ENCODE measurements at regions not wholly inside any gene's neighbourhood (a gene's known extent, or its start where the extent isn't known, plus 50 kb on each side); places are given as distances from the start of the nearest gene placed in this dataset.

DNA sequence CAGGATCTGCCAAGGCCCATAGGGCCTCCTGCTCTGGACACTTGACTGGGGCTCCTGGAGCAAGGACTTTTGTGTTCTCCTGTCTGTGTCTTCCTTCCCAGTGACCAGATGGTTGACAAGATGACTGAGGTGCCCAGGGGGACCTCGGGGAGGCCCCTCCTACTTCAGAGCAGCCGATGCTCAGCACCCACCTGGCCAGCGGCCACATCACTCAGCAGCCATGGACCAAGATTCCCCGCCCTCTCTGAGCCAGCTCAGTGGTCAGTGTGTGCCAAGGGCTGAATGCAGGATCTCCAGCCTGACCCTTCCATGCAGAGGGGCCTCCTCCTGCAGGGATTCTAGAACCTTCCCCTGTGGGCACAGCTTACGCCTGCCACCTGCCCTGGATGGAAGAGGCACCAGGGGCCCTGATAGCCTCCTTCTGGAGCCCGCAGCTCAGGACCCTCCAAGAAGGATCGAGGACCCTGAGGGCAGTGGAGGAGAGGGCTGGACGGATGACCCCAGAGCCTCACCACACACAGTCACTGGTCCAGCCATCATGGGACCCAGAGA lies 87.4 kb upstream of the GPC1 start:
- DNase-seq, result no peak

- no peak for DNase-seq
These were observed 86.9 kb upstream of the GPC1 start for GRCh38 chr2:240348522-240348921.

GRCh38 chr2:240349133-240350005 lies 86.1 kb upstream of the GPC1 start:
- DNase-seq, result no peak

GRCh38 chr2:240350006-240350355 lies 85.5 kb upstream of the GPC1 start:
- no peak for DNase-seq

DNA sequence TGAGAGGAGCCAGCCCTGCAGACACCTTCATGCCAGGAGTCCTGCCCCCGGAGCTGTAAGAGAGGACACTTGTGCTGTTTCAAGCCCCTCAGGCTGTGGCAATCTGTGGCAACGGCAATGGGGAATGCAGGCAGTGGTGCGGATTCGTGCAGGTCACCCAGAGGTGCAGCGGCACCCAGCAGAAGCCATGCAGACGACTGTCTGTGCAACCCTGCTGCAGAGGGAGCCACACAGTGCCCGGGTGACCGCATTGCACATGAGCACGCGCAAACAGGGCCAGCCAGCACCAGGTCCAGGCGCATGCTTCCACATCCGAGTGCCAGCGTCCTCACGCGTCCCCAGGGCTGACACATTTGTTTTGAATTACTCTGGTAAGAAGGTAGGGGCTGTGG lies 84.8 kb upstream of the GPC1 start:
- no peak for DNase-seq

DNA sequence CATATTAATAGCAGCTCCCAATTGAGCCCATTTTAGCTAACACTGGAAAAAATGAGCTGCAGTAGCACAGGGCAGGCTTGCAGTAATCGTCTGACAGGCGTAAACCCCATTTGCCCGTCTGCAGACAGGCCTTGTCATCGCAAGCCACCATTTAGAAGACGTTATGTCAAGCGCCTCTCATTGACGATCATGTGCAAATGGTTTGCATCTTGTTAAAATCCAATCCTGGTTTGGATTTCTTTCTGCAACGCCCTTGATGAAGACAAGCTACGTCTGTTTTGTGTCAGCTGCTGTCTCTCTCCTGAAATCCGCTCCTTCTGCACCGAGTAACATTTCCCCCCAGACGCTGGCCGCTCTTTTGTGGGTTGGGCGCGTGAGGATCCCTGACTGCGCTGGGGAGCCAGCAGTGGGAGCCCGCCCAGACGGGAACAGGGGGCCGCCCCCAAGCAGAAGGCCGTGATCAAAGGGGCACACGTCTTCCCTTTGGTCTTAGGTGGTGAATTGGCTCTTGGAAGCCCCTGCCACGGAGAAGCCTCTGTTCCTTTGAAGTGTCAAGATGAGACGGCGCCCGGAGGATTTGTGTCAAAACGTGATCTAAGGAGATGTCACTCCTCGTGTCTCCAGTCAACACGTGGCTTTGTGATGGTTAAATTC lies 84.2 kb upstream of the GPC1 start:
- DNase-seq, result no peak

- no peak for DNase-seq
These were observed 83.5 kb upstream of the GPC1 start for GRCh38 chr2:240351826-240352426.

DNA sequence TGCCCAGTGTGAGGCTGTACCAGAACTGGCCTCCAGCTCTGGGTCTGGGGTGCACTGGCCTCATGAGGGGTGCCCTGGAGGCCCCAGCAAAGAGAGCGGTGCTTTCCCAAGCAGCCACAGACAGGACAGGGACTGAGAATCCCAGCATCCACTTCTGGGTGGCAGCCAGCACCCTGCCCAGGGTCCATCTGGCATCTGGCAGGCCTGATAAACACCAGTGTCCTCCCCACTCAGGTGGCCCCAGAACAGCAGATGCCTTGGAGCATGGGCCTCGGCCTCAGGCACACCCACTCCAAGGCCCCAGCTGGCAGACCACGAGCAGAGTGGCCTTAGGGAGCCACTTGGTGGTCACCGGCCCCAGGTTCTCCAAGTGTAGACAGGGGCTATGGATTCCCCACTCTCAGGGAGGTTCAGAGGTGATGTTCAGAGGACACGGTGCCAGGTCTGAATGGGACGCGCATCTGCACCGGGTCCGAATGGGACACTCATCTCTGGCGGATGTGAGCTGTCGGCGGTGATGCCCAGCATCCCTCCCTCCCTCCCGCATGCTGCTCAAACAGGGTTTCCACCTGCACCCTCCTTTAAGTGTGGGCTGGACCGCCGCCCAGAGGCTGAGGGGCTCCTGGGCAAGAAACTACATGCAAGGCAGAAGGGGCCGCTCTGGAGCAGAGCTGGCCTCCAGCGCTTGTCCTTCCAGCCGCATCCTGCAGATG lies 82.2 kb upstream of the GPC1 start:
- DNase-seq, result no peak

- no peak for DNase-seq
These were observed 81.5 kb upstream of the GPC1 start for GRCh38 chr2:240353944-240354343.

GRCh38 chr2:240355001-240355891 lies 80.2 kb upstream of the GPC1 start:
- peak; percentile 54 for DNase-seq

DNA sequence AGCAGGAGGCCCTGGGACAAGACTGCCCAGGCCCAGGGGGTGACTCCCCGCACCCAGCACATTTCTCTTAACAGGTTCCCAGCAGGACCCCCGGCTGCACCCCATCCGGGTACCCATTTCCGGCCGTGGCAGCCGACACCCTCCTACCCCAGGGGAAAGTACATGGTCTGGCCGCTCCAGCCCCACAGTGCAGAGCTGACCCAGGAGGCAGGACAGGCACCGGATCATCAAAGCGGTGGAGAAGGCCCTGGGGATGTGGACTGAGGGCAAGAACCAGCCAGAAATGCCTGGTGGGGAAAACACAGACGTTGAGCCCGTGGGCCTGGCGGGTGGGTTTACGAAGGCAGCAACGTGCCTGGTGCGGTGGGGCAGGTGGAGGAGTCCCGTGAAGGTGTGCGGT lies 79.5 kb upstream of the GPC1 start:
- DNase-seq, result no peak

GRCh38 chr2:240356700-240357640 lies 78.5 kb upstream of the GPC1 start:
- DNase-seq, result no peak

GRCh38 chr2:240357641-240358012 lies 77.8 kb upstream of the GPC1 start:
- DNase-seq, result no peak

GRCh38 chr2:240358080-240358479 lies 77.4 kb upstream of the GPC1 start:
- no peak for DNase-seq

- DNase-seq, result no peak
These were observed 76.6 kb upstream of the GPC1 start for GRCh38 chr2:240358821-240359397.

GRCh38 chr2:240359695-240360094 lies 75.8 kb upstream of the GPC1 start:
- DNase-seq, result no peak

- no peak for DNase-seq
These were observed 74.6 kb upstream of the GPC1 start for GRCh38 chr2:240360645-240361475.

- no peak for DNase-seq
These were observed 73.2 kb upstream of the GPC1 start for GRCh38 chr2:240362216-240362755.
